GM12872 (cell line): ENCODE measurements at regions not wholly inside any gene's neighbourhood (a gene's known extent, or its start where the extent isn't known, plus 50 kb on each side); places are given as distances from the start of the nearest gene placed in this dataset.

ENCODE experiments used
- TF ChIP-seq, protein P1 (sequence below): IDR thresholded peaks from 3 replicates; pipeline ENCODE4 v1.5.1; 2011; ENCODE audit warnings: low read depth, mild to moderate bottlenecking, low read length, moderate library complexity; ENCODE audit not compliant: insufficient read depth

GRCh38 chr2:129181433-129181832 lies 798.0 kb upstream of the RAB6C start:
- TF ChIP-seq, protein P1, sequence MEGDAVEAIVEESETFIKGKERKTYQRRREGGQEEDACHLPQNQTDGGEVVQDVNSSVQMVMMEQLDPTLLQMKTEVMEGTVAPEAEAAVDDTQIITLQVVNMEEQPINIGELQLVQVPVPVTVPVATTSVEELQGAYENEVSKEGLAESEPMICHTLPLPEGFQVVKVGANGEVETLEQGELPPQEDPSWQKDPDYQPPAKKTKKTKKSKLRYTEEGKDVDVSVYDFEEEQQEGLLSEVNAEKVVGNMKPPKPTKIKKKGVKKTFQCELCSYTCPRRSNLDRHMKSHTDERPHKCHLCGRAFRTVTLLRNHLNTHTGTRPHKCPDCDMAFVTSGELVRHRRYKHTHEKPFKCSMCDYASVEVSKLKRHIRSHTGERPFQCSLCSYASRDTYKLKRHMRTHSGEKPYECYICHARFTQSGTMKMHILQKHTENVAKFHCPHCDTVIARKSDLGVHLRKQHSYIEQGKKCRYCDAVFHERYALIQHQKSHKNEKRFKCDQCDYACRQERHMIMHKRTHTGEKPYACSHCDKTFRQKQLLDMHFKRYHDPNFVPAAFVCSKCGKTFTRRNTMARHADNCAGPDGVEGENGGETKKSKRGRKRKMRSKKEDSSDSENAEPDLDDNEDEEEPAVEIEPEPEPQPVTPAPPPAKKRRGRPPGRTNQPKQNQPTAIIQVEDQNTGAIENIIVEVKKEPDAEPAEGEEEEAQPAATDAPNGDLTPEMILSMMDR = no peak

DNA sequence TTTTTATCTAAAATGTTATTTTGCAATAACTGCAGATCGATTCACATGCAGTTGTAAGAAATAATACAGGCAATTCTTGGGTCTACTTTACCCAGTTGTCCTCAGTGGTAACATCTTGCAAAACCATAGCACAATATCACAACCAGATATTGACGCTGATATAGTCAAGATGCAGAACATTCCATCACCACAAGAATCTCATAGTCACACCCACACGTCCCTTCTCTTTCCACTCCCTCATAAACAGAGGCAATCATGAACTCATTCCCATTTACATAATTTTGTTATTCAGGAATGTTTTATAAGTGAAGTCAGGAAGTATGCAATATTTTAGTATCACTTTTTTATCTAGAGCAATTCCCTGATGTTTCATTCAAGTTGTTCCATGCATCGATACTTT lies 797.5 kb upstream of the RAB6C start:
- TF ChIP-seq, protein P1 = no peak

DNA sequence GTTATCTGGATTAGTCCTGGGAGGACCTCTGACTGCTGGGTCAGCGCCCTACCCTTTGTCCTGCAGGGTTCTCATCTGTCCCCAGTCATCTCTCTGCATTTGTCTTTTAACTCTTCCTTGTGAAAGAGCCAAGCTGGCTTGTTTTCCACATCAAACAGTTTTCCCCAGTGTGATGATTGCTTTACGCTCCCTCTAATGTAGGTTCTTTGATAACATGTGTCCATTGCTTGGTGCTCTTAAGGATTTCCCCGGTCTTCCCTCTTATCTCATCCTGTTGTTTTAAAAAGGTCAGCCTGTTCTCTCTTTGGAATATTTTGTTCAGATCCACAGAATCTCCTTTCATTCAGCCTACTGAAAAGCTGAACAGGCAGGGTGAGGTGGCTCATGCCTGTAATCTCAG lies 792.1 kb upstream of the RAB6C start:
- TF ChIP-seq, protein P1 = no peak

GRCh38 chr2:129188451-129188850 lies 791.0 kb upstream of the RAB6C start:
- TF ChIP-seq, protein P1 = no peak

DNA sequence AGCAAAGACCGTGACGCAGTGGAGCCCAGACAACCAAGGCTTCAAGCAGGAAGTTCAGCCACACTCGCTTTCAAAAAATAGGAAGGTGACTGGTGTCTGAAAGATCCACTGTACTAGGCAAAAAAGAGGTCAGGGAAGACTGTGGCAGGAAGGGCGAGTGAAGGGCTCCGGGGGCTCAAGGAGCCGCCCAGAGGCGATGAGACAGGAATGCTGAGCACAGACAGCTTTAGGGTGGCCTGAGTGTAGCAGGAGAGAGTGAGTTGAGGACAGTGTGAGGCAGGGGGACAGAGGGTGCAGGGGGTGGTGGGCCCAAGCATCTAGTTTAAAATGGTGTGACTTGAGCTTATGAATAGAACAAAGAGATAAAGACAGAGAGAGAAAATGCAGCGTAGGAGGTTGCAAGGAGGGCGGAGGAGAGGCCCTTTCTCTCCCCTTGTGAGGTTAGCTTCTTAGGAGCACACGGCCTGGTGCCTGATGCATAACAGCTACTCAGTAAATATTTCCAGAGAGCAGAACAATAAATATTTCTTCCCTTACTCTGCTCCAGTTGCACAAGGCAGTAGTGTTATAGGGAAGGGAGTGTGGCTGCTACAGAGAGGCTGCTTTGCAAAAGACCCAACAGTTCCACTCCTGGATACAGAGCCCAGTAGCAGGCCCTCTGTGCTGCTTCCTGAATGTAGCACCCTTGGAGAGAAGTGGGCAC lies 789.7 kb upstream of the RAB6C start:
- TF ChIP-seq, protein P1 = no peak

DNA sequence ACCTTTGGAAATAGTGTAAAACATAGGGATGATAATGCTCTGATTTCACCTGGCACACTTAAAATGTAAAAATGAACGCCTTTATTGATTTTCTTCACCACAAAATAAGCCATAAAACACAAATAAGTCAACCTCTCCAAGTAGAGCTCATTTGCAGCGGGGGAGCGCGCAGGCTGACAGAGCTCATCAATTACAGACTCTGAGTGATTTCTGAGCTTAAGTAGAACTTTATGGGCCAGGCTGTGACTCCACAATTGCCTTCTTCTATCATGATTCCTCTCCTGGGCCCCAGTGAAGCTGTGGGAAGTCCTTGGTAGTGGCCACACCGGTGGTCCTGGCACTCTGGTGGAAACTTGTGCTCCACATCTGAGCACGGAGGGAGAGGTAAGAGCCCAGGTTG lies 789.0 kb upstream of the RAB6C start:
- TF ChIP-seq, protein P1 = no peak

DNA sequence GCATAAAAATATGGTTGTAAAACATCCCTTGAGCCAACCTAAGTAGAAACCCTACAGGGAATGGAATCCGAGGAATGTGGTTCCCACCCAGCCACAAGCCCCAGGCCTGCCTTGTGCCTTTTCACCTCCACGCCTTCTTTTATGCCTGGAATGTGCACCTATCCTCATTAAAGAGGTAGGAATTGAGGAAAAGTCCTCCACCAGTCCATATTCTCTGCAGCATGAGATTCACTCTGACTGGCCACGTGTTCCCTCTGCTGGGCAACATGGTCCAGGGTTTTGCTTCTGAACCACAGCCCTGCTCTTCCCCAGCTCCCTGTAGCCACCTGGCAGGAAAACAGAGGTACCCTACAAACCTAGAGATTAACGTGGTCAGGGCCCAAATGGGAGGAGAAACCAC lies 787.9 kb upstream of the RAB6C start:
- TF ChIP-seq, protein P1 = no peak
